ENCODE measurements at regions not wholly inside any gene's neighbourhood (a gene's known extent, or its start where the extent isn't known, plus 50 kb on each side); places are given as distances from the start of the nearest gene placed in this dataset.

DNA sequence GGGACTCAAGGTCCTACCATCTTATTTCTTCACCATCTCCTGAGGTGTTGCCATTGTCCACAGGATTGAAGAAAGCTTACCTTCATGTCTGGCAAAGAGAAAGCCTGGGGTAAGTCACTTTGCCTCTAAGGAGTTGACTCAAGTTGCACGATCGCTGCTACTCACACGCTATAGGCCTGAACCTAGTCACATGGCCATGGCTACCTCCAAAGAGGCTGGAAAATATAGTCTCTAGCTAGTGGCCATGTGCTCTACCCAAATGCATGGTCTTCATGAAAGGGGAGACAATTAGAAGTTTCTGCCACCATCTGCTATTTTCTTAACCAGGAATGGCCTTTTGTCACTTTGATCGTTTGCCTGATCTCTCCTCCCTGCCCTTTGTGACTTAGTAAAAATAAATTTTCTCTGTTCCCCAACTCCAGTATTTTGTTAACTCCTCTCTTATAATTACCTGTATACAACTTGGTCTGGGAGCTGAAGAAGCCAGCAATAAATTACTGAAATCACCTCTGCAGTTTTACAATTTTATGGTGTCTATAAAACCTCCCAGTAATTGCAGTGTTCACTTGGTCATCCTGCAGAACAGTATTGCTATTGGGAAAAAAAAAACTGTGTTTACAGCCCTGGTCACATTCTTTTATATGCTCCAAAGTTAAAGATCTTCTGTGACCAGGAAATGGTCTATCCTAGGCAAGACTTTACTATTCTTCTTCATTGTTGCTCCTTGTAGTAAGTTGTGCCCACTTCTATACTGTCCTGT lies 126.7 kb upstream of the TSPAN5 start:
- no peak overlapping the region for H3K4me3 Mint-ChIP-seq
- no peaks in the 10 kb centered on the region for H3K9me3 Mint-ChIP-seq
- DNase-seq (ENCODE audit: low spot score), result no peak
- H3K27ac Mint-ChIP-seq, result no peak overlapping the region
- H3K4me1 Mint-ChIP-seq (ENCODE audit: low read depth), result no peaks in the 10 kb centered on the region
- peaks cover 12% of the 10 kb centered on the region for H3K27me3 Mint-ChIP-seq (ENCODE audit: low read depth)
- H3K36me3 Mint-ChIP-seq (ENCODE audit: low read depth), result no peaks in the 10 kb centered on the region

DNA sequence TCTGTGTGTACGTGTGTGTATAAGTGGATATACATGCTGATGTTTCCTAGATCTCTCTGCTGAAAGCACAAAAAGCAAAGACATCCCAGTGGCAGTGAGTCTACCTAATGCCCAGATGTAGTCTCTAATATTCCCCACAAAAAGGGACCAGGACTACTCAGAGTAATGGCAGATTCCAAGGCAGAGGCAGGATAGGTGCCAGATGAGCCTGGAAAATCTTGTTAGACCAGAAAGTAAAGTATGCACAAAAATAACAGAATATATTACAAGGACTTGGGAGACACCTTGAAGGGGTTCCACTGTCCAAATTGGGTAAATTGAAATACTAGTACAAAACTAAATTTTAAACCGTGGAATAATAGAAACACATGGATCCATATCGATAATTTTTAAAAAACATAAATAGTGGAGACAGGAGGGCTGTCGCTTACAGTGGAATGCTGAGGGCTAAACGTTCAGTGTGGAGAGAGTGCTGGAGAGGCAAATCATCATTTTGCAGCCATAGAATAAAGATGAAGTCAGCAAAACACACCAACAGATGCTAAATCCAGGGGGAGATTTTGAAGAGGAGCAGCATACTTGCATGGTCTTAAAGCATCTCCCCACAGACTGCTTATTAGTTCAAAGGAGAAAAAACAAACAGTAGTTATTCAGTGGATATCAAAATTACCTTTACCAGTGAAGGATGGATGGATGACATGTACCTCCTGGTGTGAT lies 123.4 kb upstream of the TSPAN5 start:
- Mint-ChIP-seq H3K27ac (no peak overlapping the region), H3K4me3 (no peak overlapping the region), H3K9me3 (no peaks in the 10 kb centered on the region), H3K36me3 (ENCODE audit: low read depth) (no peaks in the 10 kb centered on the region), H3K27me3 (ENCODE audit: low read depth) (peaks cover 14% of the 10 kb centered on the region), H3K4me1 (ENCODE audit: low read depth) (no peaks in the 10 kb centered on the region)
- no peak for DNase-seq (ENCODE audit: low spot score)

DNA sequence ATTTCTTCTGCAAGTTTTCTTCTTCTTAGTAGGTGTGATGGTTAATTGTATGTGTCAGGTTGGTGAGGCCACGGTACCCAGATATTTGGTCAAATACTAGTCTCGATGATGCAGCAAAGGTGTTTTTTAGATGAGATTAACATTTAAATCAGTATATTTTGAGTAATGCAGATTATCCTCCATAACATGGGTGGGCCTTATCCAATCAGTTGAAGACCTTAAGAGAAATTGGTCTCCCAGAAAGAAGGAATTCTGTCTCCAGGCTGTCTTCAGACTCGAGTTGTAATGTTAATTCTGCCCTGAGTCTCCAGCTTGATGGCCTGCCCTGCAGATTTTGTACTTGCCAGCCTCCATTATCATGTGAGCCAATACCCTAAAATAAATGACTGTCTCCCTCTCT lies 122.5 kb upstream of the TSPAN5 start:
- Mint-ChIP-seq H3K4me3 (no peak overlapping the region), H3K9me3 (no peaks in the 10 kb centered on the region), H3K36me3 (ENCODE audit: low read depth) (no peaks in the 10 kb centered on the region), H3K4me1 (ENCODE audit: low read depth) (no peaks in the 10 kb centered on the region), H3K27ac (no peak overlapping the region), H3K27me3 (ENCODE audit: low read depth) (peaks cover 14% of the 10 kb centered on the region)
- no peak for DNase-seq (ENCODE audit: low spot score)

DNA sequence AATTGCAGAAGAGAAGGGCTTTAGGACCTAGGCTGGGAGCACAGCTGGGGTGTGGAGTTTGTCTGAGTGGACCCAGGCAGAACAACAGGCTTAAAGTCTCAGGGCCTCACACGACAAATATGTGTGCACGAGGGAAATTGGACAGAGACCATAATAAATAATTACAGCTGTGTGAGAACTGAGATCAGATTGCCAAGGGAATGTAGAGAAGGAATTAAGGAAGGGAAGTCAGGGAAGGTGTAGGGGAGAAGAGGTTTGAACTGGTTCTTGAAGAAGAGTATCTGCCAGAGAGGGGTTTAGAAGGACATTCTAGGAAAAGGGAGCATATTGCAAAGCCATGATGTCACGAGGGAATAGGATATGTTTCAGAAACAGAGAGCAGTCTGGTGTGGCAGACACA lies 120.7 kb upstream of the TSPAN5 start:
- peaks cover 14% of the 10 kb centered on the region for H3K27me3 Mint-ChIP-seq (ENCODE audit: low read depth)
- H3K27ac Mint-ChIP-seq, result no peak overlapping the region
- H3K36me3 Mint-ChIP-seq (ENCODE audit: low read depth), result no peaks in the 10 kb centered on the region
- DNase-seq (ENCODE audit: low spot score), result no peak
- no peaks in the 10 kb centered on the region for H3K9me3 Mint-ChIP-seq
- no peaks in the 10 kb centered on the region for H3K4me1 Mint-ChIP-seq (ENCODE audit: low read depth)
- no peak overlapping the region for H3K4me3 Mint-ChIP-seq

DNA sequence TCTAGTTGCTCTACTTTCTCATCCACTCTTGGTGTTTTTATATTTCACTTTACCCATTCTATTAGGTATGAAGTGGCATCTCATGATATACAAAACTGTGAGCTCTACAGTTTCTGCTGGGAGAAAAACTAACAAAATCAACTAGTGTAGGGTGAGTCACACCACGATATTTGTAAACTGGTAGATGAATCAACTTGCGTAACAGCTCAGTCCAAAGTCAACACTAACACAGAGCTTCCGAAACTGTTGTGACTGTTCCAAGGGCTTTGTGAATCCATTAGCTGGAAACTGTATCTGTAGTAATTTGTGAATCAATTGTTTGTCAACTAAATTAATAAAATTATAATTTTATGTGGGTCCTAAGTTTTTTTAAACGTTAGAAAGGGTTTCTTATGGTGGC lies 119.8 kb upstream of the TSPAN5 start:
- Mint-ChIP-seq H3K36me3 (ENCODE audit: low read depth) (no peaks in the 10 kb centered on the region), H3K27me3 (ENCODE audit: low read depth) (peaks cover 12% of the 10 kb centered on the region), H3K9me3 (no peaks in the 10 kb centered on the region), H3K4me3 (no peak overlapping the region), H3K4me1 (ENCODE audit: low read depth) (no peaks in the 10 kb centered on the region), H3K27ac (no peak overlapping the region)
- DNase-seq (ENCODE audit: low spot score), result no peak

DNA sequence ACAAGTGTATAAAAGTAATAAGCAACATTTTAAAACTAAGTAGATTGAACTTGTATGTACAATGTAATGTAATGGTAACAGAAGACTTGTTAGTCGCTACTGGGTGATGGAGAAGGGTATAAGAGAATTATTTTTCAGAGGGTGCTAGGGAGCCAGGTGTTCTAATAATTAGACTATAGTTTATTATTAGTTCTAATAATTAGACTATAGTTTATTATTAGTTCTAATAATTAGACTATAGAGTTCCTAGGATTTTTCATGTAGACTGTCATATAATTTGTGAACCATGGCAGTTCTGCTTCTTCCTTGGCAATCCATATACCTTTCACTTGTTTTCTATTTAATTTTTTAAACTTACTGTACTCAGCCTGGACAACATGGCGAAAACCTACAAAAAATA lies 117.3 kb upstream of the TSPAN5 start:
- no peaks in the 10 kb centered on the region for H3K9me3 Mint-ChIP-seq
- H3K4me3 Mint-ChIP-seq, result no peak overlapping the region
- DNase-seq (ENCODE audit: low spot score), result no peak
- peaks cover 2% of the 10 kb centered on the region for H3K27me3 Mint-ChIP-seq (ENCODE audit: low read depth)
- H3K27ac Mint-ChIP-seq, result no peak overlapping the region
- H3K4me1 Mint-ChIP-seq (ENCODE audit: low read depth), result no peaks in the 10 kb centered on the region
- H3K36me3 Mint-ChIP-seq (ENCODE audit: low read depth), result no peaks in the 10 kb centered on the region

DNA sequence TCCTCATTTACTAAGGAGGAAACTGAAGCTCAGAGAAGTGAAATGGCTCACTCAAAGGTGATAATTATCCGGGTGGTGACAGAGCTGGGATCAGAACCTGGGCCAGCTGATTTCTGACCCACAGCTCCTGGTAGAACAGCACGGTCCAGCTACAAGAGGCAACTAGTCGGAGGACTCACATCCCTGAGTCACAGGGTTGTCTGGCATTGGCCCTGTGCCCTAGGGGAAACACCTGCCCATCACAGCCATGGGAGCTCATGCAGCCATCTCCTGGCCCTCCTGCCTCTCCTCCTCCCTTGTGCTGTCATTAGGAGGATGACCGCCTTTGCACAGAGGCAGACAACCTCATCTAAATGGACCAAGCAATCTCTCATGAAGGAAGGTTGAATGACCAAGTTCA lies 115.2 kb upstream of the TSPAN5 start:
- Mint-ChIP-seq H3K36me3 (ENCODE audit: low read depth) (no peaks in the 10 kb centered on the region), H3K4me1 (ENCODE audit: low read depth) (no peaks in the 10 kb centered on the region), H3K27me3 (ENCODE audit: low read depth) (peaks cover 3% of the 10 kb centered on the region), H3K27ac (no peak overlapping the region), H3K4me3 (no peak overlapping the region), H3K9me3 (peaks cover 5% of the 10 kb centered on the region)
- DNase-seq (ENCODE audit: low spot score), result no peak

DNA sequence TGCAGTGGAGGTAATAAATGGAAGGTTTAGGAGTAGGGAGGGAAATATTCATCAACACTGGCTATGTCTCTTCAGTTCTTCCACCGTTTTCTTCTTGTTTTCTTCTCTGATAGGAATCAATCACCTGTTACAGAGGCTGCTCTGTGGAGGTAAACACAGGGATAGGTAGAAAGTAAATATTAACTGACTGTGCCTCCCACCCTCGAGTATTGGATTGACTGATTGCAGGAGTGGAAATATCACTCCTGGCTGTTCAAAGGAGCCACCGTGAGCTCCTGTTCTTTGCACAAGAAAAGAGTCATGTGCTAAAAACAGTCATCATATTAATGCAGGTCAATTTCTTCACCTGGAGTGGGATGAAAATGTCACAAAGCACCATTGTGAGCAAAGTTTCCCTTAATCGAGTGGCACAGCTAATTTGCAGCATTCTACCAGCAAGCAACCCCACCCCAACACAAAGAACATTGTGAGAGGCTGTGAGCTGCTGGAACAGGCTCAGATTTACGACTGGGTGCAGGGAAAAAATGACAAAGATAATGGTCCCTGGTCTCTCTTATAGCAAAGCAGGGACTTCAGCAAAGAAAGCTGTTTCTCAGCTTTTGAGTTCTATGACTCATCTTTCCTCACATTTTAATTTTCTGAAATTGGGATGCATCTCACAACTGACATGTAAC lies 113.7 kb upstream of the TSPAN5 start:
- peaks cover 5% of the 10 kb centered on the region for H3K9me3 Mint-ChIP-seq
- peaks cover 6% of the 10 kb centered on the region for H3K27me3 Mint-ChIP-seq (ENCODE audit: low read depth)
- DNase-seq (ENCODE audit: low spot score), result no peak
- no peak overlapping the region for H3K27ac Mint-ChIP-seq
- H3K36me3 Mint-ChIP-seq (ENCODE audit: low read depth), result no peaks in the 10 kb centered on the region
- H3K4me1 Mint-ChIP-seq (ENCODE audit: low read depth), result no peaks in the 10 kb centered on the region
- H3K4me3 Mint-ChIP-seq, result no peak overlapping the region

DNA sequence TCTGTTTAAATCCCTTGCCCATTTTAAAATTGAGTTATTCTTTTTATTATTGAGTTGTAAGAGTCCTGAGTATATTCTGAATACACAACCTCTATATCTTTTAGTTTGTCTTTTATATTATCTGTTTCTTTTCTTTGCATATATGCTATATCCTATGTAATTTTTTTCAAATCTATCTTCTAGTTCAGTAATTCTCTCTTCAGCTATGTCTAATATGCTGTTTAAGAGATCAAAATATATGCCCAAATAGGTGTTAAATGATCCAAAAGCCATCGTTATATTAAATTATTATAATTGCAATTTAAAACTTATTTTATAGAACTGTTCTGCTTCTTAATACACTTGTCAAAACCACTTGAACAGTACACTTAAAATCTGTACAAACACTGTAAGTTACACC lies 107.4 kb upstream of the TSPAN5 start:
- no peak overlapping the region for H3K4me3 Mint-ChIP-seq
- no peaks in the 10 kb centered on the region for H3K36me3 Mint-ChIP-seq (ENCODE audit: low read depth)
- H3K27me3 Mint-ChIP-seq (ENCODE audit: low read depth), result peaks cover 6% of the 10 kb centered on the region
- H3K9me3 Mint-ChIP-seq, result peaks cover 26% of the 10 kb centered on the region
- DNase-seq (ENCODE audit: low spot score), result no peak
- H3K27ac Mint-ChIP-seq, result no peak overlapping the region
- H3K4me1 Mint-ChIP-seq (ENCODE audit: low read depth), result no peaks in the 10 kb centered on the region

DNA sequence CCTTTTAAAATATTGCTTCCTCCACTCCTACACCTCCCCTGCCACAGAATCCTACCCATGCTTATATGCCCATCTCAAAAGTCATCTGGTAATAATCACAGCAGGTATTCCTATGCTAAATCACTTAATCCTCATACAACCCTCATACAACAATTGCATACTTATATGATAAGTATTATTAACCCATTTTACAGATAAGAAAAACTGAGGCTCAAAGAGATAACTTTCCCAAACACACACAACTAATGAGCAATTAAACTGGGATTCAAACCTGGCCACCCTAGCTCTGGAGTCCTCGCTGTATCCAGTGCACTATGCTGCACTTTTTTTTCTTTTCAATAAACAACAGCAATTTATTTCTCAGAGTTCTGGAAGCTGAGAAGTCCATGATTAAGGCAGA lies 99.8 kb upstream of the TSPAN5 start:
- DNase-seq (ENCODE audit: low spot score), result no peak
- Mint-ChIP-seq H3K27me3 (ENCODE audit: low read depth) (no peaks in the 10 kb centered on the region), H3K4me1 (ENCODE audit: low read depth) (no peaks in the 10 kb centered on the region), H3K27ac (no peak overlapping the region), H3K9me3 (peaks cover 4% of the 10 kb centered on the region), H3K4me3 (no peak overlapping the region), H3K36me3 (ENCODE audit: low read depth) (no peaks in the 10 kb centered on the region)

DNA sequence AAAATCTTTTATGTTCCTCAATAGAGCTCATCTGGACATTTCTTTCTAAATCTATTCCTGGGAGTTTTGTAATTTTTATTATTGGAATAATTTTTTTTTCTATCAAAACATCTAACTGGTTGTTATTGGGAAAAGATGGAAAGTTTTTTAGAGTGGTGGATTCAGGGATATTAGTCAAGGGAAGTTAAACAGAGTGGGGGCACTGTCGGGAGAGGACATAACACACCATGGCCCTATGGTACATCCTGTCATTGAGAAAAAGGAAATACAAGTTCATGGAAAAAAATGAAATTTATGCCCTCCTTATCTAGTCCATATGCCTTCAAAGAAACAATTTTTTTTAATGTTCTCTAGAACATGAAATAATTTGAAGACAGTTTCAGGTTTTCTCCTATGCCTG lies 96.3 kb upstream of the TSPAN5 start:
- no peak for DNase-seq (ENCODE audit: low spot score)
- Mint-ChIP-seq H3K9me3 (no peaks in the 10 kb centered on the region), H3K4me1 (ENCODE audit: low read depth) (no peaks in the 10 kb centered on the region), H3K27me3 (ENCODE audit: low read depth) (no peaks in the 10 kb centered on the region), H3K27ac (no peak overlapping the region), H3K36me3 (ENCODE audit: low read depth) (no peaks in the 10 kb centered on the region), H3K4me3 (no peak overlapping the region)

DNA sequence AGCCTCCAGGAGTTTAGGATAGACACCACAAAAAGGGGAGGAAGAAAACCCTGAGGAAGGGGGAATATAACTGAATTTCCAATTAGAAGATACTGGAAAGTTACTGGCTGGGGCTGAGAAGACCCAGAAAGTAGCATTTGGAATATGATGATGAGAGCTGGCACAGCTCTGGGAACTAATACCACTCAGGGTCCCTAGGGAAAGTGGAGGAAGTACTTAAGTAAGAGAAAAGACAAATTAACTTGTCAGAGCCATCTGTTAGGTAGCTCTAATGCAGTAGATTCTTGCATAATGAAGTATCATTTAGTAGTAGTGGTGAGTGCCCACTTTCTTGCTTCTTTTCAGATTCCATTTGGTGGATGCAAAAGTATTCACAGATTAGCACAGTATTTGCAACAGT lies 90.8 kb upstream of the TSPAN5 start:
- Mint-ChIP-seq H3K9me3 (no peaks in the 10 kb centered on the region), H3K36me3 (ENCODE audit: low read depth) (no peaks in the 10 kb centered on the region), H3K4me1 (ENCODE audit: low read depth) (peaks cover 2% of the 10 kb centered on the region), H3K4me3 (no peak overlapping the region), H3K27me3 (ENCODE audit: low read depth) (no peaks in the 10 kb centered on the region), H3K27ac (no peak overlapping the region)
- no peak for DNase-seq (ENCODE audit: low spot score)

DNA sequence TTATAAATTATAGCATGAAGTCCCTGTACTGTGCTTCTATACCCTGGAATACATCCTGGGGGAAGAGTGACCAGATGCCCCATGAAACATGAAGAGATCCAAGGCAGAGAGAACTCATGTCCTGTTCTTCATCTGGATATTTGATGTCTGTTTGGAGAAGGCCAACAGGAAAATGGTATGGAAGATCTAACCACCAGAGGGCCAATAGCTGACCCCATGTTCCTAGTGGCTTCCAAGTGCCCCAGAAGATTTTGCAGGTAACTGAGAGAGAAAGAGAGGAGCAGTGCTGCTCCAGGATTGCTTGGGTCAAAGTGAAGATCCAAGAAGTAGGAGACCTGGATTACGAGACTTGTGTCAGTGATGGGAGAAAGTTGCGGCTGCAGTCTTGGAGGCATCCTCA lies 90.2 kb upstream of the TSPAN5 start:
- no peak overlapping the region for H3K27ac Mint-ChIP-seq
- H3K36me3 Mint-ChIP-seq (ENCODE audit: low read depth), result no peaks in the 10 kb centered on the region
- peaks cover 2% of the 10 kb centered on the region for H3K4me1 Mint-ChIP-seq (ENCODE audit: low read depth)
- no peaks in the 10 kb centered on the region for H3K9me3 Mint-ChIP-seq
- DNase-seq (ENCODE audit: low spot score), result no peak
- H3K4me3 Mint-ChIP-seq, result no peak overlapping the region
- no peaks in the 10 kb centered on the region for H3K27me3 Mint-ChIP-seq (ENCODE audit: low read depth)

DNA sequence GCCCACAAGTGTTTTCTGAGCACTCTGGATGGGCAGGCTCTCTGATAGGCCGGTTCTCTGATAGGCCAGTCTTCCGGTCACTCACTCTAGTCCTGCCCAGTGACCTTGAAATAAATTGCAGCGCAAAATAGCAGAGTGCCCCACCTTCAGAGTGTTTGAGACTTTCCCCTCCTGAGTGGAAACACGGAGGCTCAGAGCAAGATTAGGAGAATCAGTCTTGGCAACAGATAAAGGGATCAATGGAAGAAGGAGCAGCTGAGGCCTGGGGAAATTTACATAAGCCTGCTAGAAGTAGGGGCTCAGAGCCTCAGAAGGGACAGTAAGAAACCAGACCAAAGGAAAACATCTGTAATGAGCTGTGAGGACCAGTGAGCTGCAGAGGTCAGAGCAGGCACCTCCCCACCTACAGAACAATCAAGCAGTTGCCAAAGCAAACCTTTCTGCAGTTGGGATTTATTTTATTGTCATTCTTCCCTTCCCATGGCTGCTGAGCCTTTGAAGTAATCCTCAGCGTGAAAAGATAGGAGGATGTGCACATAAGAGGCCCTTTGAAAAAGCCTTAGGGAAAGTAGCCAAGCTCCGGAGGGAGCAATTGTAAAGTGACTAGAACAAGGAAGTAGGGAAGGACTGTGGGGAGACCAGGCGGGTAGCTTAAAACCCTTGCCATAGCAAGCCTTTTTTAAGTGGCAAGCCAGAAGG lies 89.1 kb upstream of the TSPAN5 start:
- Mint-ChIP-seq H3K36me3 (ENCODE audit: low read depth) (no peaks in the 10 kb centered on the region), H3K4me3 (no peak overlapping the region), H3K27me3 (ENCODE audit: low read depth) (no peaks in the 10 kb centered on the region), H3K27ac (no peak overlapping the region), H3K4me1 (ENCODE audit: low read depth) (peaks cover 2% of the 10 kb centered on the region), H3K9me3 (no peaks in the 10 kb centered on the region)
- DNase-seq (ENCODE audit: low spot score), result no peak

All from T-helper 2 cell treated with Interferon-gamma antibody and Interleukin-4, amounts not matched to agents 5 μg/mL and 100 μg/mL, for 36 hours (primary cell).